GM18870 (cell line): ENCODE measurements at regions not wholly inside any gene's neighbourhood (a gene's known extent, or its start where the extent isn't known, plus 50 kb on each side); places are given as distances from the start of the nearest gene placed in this dataset.

Experiments used
- ATAC-seq: cut with Tn5 transposase; IDR thresholded peaks from one replicate; pipeline ENCODE4 v1.9.1; 2021; ENCODE audit warnings: moderate library complexity; ENCODE audit not compliant: unreplicated experiment

DNA sequence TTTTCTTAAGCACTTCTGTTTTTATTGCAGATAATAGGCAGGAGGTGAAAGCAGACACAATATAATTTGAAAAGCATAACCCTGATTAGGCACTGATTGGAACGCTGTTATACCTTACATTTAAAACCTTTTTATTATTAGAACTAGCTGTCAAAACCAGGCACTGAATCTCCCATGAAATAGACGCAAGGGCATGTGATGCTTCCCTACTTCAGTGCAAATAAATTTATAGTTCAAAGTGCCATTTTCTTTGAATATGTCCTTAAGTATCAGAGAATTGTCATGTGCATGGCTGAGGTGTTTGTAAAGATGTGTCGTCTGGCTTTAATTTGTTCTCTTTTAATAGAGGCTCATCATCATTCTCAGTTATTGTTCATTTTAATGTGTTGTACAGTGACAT lies 386.0 kb downstream of the NR2F2 start:
- ATAC-seq = no peak

DNA sequence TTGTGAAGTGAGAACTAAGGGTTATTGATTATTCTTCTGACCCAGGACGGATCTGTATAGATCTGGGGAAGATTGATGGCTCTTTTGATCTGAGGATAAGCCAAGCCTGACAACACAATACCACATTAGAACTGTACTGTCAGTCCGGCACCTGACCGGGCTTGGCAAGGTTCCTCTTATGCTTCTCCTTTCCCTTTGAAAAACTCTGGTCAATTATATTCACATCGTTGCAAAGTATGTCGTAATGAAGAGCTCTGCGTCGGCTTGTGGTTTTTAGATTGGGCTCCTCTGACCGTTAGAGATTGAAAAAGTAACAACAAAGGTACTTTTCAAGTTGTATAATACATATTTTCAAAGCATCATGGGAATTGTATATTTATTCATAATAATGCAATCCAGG lies 389.8 kb downstream of the NR2F2 start:
- no peak for ATAC-seq

DNA sequence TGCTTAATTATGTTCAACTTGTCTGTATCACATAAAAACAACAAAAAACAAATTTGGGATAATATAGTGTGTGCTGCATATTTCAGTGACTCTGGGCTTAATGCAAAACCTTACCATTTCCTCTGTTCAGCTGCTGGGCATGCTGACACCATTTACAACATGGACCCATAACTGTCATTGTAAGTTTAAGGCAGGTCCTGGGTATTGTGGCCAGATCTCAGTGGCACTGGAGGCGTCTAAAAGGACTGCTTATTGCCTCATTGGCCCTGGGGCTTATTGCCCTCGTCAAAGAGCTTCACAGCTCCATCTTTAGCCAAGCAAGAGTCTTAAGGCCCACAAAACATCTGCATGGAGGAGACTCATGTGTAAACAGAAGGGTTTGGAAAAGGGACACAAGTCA lies 390.2 kb downstream of the NR2F2 start:
- ATAC-seq = no peak

DNA sequence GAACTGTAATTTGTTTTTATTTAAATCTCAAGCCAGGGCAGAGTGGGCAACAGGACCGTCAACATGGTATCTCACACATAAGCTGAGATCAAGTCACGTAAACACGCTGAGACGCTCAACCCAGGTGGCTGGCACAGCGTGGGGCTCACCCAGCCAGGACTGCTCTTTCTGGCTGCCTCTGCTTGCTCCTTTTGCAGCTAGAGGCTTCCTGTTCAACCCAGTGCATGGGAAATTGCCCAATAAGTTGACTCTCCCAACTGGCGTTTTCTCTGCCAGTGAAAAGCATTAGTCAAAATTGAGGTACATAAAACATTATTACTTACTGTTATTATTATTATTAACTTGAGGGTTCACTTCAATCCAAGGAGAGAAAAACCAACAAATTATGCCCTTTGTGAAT lies 398.1 kb downstream of the NR2F2 start:
- ATAC-seq = no peak

DNA sequence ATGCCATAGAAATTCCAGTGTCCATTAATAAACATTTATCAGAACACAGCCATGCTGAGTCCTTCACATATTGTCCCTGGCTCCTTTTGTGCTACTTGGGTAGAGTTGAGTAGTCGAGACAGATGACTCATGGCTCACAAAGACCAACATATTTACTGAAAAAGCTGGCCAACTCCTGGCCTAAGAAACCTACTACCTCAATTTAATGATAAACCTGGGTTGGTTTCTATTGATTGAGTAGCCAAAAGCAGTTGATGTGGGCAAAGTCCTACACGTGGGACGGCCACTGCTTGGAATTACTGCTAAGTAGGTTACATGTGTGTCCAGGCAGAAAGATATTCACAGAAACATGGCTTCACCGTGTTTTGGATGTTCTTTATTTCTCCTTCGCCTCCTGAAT lies 402.2 kb downstream of the NR2F2 start:
- ATAC-seq = no peak

DNA sequence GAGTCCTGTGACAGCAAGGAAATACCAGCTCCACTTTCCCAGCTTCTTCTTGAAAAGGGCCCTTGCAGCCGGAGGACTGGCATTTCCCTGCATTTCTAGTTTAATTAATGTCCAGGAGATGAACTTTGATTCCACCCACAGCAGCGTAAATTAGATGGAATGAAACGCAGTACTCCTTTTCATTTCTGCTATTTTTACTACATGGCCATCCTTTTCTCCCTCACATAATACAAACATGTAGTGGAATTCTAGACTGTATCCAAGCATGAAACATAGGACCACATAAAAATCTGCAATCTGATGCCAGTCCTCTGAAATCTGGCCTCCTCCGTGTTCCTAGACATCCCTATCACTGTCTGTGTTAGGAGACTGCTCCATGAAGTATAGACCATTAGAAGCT lies 403.2 kb downstream of the NR2F2 start:
- ATAC-seq = no peak

DNA sequence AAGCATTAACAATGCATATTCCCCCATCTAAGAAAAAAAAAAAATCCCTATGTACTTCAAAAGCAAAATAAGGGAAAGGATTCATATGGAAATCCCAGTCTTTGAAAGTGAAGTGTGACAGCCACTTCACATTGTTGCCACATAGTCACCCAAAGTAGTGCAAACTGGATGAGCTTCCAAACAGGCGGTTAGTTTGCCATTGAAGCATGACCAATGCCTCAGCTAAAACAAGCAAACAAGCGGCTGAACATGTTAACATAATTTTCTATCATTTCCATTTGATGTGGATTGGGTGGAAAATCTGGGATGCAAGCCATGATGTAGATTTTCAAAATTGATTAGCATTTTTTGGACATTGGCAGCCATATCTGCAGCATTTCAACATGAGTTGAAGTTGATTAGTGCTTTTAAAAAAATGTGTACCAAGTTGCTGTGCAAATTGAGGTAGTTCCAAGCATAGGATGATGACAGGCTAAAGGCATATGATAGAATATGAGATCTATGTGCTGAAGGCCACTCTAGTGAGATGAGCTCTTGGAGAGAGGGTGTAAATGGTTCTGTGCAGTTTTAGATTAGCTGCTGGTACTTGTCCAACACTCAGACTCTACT lies 405.2 kb downstream of the NR2F2 start:
- no peak for ATAC-seq

DNA sequence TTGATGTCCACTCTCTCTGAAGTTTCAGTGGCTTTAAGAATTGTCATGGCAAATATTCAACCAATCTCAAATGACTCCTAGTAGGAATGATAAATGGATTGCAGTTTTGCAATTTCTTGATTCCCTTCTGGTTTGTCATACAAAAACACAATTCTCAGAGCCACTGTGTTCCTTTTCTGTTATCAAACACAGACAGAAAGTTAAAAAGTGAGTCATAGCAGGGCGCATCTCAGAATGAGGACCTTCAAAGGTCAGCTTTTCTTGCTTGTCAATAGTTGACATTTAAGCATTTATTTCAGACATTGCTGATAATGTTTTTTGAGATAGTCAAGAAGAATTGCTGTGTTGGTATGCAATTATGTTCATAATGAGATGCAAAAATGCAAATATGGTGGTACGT lies 405.9 kb downstream of the NR2F2 start:
- ATAC-seq = no peak

DNA sequence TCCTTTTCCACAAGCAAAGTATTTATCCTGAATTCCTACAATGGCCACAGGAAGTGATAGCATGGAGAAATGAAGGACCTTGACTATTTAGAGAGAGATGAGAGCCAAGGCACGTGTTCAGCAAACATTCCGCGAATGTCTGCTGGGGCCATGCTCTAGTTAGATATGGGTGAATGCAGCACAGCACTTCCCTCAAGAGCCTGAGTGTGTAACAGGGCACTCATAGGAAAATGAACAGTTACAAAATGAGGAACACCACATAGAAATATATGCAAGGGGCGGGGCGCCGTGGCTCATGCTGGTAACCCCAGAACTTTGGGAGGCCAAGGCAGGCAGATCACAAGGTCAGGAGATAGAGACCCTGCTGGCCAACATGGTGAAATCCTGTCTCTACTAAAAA lies 406.9 kb downstream of the NR2F2 start:
- ATAC-seq = no peak

DNA sequence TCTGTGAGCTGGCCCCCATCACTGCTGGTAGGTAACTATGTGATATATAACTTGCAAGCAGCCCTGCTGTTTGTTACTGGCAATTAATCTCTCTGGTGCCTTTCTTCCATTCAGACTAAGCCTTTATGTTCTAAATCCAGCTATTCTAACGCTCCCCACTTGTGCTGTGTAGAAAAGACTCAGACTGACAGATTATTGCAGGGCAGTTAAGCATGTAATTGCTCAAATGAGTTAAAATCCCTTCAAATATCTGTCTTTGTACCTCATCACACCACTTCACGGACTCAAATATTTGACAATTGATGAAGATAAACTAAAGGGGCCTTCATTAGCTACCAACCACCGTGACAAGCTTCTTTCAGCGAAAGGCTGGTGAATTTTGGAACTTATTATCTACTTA lies 416.2 kb downstream of the NR2F2 start:
- no peak for ATAC-seq

DNA sequence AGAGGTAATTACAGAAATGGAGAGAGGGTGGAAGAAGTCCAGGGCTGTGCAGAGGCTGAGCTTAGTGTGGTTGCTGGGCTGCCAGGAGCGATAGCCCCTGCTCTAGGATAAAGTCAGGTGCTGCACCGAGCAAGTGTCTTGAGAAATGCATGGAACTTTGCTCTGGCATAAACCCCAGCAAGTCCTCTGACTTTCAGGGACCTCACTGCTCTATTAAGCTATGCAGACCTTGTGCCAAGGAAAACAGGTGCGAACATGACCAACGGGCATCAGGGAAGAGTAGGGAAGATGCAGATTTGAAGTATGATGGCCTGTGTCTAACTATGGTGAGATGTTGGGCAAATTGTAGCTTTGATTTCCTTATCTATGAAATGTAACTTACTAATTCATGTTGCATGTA lies 416.8 kb downstream of the NR2F2 start:
- no peak for ATAC-seq

DNA sequence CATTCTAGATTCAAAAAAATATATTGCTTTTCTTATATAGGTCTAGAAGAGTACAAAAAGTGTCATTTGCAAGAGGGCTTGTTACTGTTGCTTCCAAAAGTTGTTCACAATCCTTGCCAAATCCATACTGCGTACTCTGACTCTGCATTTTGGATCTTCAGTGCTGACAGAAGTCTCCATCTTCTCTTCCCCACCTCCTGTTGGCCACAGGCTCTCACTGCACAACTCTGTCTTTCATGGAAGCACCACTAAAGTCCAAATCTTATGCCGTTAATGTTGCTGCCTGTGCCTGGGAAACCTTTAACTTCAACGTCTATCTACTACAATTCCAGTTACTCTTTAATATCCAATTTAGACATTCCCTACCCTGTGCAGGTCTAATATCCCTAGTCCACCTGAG lies 419.9 kb downstream of the NR2F2 start:
- no peak for ATAC-seq

DNA sequence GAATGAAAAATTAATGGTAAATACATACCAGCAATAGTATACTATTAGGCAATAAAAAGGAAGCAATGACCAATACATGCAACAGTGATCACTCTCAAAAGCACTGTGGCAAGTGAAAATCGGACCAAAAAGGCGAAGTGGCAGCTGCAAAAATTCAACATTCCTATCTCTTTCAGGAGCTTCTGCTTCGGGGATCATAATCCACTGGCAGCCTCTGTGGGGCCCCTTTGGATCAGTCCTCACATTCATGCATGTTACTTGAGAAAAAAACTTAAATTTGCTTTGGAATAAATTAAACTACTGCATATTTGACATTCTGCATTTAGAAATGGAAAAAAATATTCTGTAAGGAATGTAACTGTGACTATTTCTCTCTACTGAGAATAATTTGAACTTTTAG lies 425.6 kb downstream of the NR2F2 start:
- ATAC-seq = no peak

DNA sequence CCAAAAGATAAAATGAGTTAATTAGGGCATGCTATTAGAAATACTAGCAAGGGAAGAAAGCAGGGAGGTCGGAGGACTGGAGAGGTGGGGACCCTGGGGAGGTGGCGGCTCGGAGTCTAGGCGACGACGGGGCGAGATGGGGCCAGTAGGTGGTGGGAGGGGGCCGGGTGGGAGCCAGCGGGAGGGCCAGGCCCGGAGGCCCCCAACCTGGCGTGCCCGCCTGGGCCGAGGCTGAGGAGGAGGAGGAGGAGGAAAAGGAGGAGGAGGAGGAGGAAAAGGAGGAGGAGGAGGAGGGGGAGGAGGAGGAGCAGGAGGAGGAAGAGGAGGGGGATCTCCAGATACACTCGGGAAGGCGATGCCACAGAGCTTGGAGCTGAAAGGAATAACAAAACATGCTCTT lies 426.2 kb downstream of the NR2F2 start:
- no peak for ATAC-seq

DNA sequence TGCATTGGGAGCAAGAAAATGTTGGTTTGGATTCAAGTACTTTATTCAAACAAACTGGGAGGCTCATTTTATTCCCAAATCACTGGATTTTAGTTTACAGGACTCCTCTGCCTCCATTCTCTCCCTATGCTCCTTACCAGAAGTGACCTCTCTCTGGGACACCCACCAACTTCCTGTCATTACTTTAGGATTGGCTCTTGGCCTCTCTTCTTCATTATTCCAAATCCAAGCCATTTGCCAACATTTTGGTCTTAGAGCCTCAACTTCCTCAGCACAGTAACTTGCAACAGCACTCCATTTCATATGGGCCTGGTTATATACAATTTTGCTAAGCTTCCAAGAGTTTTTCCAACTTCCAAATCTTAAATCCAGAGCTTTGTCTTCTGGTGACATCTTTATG lies 432.1 kb downstream of the NR2F2 start:
- ATAC-seq = no peak

DNA sequence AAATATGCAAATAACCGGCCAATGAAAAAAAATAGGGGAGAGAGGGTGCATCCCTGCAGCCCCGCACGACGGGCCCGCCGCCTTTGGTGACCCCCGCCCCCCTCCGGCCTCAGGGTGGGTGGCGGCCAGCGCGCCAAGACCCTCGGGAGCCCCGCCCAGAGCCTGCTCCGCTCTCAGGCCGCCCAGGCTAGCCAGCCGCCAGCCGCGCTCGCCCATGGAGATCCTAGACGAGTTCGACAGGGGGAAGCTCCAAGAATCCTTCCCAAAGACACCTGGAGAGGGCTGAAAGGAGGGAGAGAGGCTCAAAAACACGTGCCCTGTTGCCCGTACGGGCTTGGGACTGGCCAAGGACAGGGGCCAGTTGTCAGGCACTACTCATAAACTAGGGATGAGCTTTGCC lies 434.0 kb downstream of the NR2F2 start:
- no peak for ATAC-seq

DNA sequence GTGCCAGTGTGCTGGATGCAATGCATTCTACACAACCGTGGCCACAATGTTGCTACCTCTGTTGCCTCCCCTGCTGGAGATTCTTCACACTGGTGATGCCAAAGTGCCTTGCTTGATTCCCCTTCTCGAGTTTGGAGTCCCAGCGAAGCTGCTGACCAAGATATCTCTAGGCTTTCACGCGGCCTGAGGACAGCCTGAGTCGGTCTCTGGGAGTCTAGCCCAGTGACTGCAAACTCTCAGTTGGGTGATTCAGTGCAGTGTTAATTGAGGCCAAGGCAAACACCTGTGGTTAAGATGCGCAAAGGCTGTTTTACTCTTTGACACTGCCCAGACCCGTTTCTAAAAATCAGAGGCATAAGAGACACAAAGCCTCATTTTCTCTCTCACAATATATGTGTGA lies 434.4 kb downstream of the NR2F2 start:
- no peak for ATAC-seq

DNA sequence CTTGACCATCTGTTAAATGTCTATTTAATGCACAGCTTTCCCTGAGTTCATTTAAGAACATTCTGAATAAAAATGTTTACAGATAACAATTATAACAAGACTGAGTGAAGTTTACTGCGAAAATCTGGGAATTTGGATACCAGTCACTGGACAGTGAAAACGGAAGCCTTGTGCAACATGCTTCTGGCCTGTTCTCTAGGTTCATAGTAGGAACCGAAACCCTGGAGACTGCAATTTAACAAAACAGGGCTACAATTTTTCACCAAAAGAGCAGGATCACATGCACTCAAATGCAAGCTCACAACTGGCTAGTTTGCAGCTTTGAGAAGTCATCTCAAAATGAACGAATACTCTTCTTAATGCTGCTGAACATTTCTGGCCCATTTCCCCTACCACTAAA lies 435.9 kb downstream of the NR2F2 start:
- no peak for ATAC-seq

DNA sequence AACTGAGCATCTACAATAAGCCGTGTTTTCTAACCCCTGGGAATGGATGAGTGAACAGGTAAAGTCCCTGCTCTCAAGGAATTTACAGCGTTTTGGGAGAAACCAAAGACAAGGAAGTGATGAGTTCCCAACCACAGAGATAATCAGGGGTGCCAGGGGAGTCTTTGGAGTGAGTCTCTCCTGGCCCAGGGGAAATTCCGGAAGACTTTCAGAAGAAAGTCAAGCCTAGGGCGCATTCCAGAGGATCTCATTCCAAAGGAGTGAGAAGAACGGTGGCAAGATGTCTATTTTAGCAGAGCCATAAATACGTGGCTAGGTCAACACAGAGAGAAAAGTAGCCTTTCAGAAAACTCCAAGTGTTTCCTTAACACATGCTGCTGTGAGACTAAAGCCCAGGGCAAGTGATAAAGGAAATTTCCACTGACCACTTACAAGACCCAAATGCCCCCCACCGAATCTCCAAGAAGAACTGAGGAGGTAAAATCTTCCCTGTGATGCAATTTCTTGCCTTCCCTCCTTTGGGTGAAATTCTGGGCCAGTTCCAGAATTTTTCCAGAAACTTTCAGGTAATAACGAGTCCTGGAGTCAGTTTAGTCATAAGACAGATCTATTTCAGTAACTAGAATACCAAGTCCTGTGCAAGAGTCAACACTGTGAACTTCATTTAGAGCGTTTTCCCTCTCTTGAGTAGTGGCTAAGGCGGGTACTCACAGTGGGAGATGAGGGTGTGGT lies 437.4 kb downstream of the NR2F2 start:
- ATAC-seq = no peak

DNA sequence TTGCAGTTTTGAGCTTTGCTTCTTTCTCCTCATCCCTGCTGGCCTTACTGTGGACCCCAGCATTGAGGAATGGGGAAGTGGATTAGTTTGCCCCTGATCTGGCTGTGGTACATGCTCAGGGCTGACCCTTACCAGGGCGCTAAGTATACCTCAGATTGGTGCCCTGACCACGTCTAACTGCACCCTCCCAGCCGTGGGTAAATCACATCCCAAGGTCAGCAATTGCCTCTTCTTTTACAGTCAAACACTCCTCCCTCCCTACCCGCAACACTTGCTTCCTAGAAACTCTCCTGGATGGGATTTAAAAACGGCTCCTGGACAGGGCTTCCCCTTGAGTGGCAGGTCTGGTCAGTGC lies 437.9 kb downstream of the NR2F2 start:
- no peak for ATAC-seq

DNA sequence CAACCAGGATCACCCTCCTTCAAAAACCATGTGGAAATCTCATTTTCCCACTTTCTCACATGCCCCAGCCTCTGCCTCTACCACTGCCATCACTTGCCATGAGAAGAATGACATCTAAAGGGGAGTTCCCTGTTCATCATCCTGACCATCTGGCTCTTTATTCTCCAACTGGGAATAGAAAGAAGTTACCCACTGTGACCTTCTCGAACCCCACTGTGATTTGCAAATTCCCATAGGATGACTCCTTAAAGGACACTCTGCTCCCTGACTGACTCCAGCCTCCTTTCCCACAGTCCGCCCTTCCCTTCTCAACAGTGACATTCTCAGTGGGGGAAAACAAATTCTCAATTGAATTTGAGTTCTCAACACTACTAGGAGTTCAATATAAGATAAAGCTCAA lies 440.5 kb downstream of the NR2F2 start:
- no peak for ATAC-seq

DNA sequence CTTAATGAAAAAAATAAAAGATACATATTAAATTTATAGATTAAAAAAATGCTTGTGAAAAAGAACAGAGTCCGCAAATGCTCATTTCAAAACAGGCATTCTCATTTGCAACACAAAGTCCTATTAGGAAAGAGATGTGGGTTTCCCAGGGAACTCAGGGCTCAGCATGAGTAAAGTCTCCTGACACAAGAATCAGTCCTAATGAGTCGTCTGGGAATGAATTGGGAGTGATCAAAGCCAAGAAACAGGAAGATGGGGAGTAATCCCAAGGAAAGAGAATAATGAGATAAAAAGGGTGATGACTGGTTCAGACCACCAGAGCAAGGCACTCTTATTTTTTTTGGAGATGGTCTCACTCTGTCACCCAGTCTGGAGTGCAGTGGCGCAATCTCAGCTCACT lies 443.7 kb downstream of the NR2F2 start:
- ATAC-seq = no peak

DNA sequence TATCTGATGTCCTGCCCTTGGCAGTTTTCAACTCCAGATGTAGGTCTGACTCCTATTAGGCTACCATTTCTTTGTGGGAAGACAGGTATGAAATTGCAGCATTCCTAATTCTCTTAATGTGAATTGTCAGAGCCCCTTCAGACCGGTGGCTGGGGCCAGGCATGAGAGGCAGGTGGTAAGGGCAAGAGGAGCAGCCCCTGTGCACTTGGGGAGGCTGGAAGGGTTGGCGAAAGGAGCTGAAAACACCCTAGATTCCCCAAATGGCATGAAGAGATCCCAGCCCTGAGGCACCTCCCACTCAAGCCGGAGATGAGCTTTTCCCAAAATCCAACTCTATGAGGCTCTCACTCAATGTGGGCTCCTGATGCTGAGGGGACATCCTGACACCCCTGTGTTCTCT lies 453.2 kb downstream of the NR2F2 start:
- ATAC-seq = no peak
